Transverse colon (tissue), 3 donors: ENCODE measurements at regions not wholly inside any gene's neighbourhood (a gene's known extent, or its start where the extent isn't known, plus 50 kb on each side); places are given as distances from the start of the nearest gene placed in this dataset.

Source experiments
- POLR2A ChIP-seq: fragments of 450-650 bp; IDR thresholded peaks from one replicate; pipeline ENCODE4 v1.6.1; 2016; ENCODE audit warnings: antibody characterized with exemption, mild to moderate bottlenecking, moderate library complexity
- TF ChIP-seq, protein P1 (sequence below), 5 experiments: fragments of 200-600 bp in 3 of 5; fragments of 450-650 bp in 2 of 5; sonication (generic) in 3 of 5; IDR thresholded peaks; 1 replicate in 2 of 5; 2 replicates in 3 of 5; pipeline ENCODE4 v1.5.1; 2016 to 2017; ENCODE audit warnings: antibody characterized with exemption in 5 of 5, inconsistent platforms in 3 of 5, mild to moderate bottlenecking in 2 of 5, moderate library complexity in 1 of 5

DNA sequence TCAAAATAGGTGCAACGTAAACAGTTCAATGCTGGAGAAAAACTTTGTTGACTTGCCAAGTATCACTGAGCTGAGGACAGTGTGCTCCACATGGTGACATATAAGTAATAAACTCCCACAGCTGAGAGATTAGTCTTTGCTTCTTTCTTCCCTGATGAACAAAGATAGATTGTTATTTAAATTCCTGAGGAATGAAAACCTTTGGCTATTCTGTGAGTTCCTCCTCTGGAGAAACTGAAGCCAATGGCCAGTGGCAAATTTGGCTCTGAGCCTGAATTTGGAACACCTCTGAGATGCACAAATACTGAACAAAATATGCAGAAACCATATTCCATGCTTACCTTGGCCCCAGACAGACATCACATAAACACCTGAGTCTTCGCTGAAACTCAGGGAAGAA lies 63.3 kb downstream of the RPL22L1 start:
- no peak for TF ChIP-seq POLR2A
- TF ChIP-seq, protein P1, sequence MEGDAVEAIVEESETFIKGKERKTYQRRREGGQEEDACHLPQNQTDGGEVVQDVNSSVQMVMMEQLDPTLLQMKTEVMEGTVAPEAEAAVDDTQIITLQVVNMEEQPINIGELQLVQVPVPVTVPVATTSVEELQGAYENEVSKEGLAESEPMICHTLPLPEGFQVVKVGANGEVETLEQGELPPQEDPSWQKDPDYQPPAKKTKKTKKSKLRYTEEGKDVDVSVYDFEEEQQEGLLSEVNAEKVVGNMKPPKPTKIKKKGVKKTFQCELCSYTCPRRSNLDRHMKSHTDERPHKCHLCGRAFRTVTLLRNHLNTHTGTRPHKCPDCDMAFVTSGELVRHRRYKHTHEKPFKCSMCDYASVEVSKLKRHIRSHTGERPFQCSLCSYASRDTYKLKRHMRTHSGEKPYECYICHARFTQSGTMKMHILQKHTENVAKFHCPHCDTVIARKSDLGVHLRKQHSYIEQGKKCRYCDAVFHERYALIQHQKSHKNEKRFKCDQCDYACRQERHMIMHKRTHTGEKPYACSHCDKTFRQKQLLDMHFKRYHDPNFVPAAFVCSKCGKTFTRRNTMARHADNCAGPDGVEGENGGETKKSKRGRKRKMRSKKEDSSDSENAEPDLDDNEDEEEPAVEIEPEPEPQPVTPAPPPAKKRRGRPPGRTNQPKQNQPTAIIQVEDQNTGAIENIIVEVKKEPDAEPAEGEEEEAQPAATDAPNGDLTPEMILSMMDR (IDR thresholded peaks at IDR 0.05): no peak
